Ishikawa (cell line): ENCODE measurements at regions not wholly inside any gene's neighbourhood (a gene's known extent, or its start where the extent isn't known, plus 50 kb on each side); places are given as distances from the start of the nearest gene placed in this dataset.

Experiments
- CEBPB ChIP-seq: IDR thresholded peaks from 2 replicates; pipeline ENCODE4 v1.6.1; 2012
- CREB1 ChIP-seq: IDR thresholded peaks from 2 replicates; pipeline ENCODE4 v1.6.1; 2012; ENCODE audit warnings: low read depth
- EGR1 ChIP-seq: IDR thresholded peaks from 2 replicates; pipeline ENCODE4 v1.6.1; 2012
- EP300 ChIP-seq: IDR thresholded peaks from 2 replicates; pipeline ENCODE4 v1.6.1; 2012; ENCODE audit warnings: borderline replicate concordance
- FOXM1 ChIP-seq: IDR thresholded peaks from 2 replicates; pipeline ENCODE4 v1.6.1; 2012; ENCODE audit warnings: low read depth, borderline replicate concordance
- NFIC ChIP-seq: IDR thresholded peaks from 2 replicates; pipeline ENCODE4 v1.6.1; 2012
- RAD21 ChIP-seq: IDR thresholded peaks from 2 replicates; pipeline ENCODE4 v1.6.1; 2012; ENCODE audit warnings: low read depth
- TAF1 ChIP-seq: IDR thresholded peaks from 2 replicates; pipeline ENCODE4 v1.6.1; 2012; ENCODE audit warnings: low read depth, mild to moderate bottlenecking
- TCF12 ChIP-seq: IDR thresholded peaks from 2 replicates; pipeline ENCODE4 v1.6.1; 2012; ENCODE audit warnings: low read depth
- TEAD4 ChIP-seq: IDR thresholded peaks from 2 replicates; pipeline ENCODE4 v1.6.1; 2012
- YY1 ChIP-seq: IDR thresholded peaks from 2 replicates; pipeline ENCODE4 v1.6.1; 2012; ENCODE audit warnings: low read depth
- ZBTB7A ChIP-seq: IDR thresholded peaks from 2 replicates; pipeline ENCODE4 v1.6.1; 2012; ENCODE audit warnings: low read depth
- TF ChIP-seq, protein P1 (sequence below): IDR thresholded peaks from 2 replicates; pipeline ENCODE4 v1.6.1; 2012; ENCODE audit warnings: low read depth, mild to moderate bottlenecking
- TF ChIP-seq, protein P2 (sequence below): IDR thresholded peaks from 2 replicates; pipeline ENCODE4 v1.6.1; 2012
- TF ChIP-seq, protein P3 (sequence below): IDR thresholded peaks from 2 replicates; pipeline ENCODE4 v1.6.1; 2012

- TF ChIP-seq FOXM1 (no peak), ZBTB7A (no peak), CREB1 (no peak), TEAD4 (no peak), YY1 (no peak), TCF12 (no peak), EGR1 (no peak)
- TF ChIP-seq, protein P1, sequence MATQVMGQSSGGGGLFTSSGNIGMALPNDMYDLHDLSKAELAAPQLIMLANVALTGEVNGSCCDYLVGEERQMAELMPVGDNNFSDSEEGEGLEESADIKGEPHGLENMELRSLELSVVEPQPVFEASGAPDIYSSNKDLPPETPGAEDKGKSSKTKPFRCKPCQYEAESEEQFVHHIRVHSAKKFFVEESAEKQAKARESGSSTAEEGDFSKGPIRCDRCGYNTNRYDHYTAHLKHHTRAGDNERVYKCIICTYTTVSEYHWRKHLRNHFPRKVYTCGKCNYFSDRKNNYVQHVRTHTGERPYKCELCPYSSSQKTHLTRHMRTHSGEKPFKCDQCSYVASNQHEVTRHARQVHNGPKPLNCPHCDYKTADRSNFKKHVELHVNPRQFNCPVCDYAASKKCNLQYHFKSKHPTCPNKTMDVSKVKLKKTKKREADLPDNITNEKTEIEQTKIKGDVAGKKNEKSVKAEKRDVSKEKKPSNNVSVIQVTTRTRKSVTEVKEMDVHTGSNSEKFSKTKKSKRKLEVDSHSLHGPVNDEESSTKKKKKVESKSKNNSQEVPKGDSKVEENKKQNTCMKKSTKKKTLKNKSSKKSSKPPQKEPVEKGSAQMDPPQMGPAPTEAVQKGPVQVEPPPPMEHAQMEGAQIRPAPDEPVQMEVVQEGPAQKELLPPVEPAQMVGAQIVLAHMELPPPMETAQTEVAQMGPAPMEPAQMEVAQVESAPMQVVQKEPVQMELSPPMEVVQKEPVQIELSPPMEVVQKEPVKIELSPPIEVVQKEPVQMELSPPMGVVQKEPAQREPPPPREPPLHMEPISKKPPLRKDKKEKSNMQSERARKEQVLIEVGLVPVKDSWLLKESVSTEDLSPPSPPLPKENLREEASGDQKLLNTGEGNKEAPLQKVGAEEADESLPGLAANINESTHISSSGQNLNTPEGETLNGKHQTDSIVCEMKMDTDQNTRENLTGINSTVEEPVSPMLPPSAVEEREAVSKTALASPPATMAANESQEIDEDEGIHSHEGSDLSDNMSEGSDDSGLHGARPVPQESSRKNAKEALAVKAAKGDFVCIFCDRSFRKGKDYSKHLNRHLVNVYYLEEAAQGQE: no peak
- TF ChIP-seq, protein P2, sequence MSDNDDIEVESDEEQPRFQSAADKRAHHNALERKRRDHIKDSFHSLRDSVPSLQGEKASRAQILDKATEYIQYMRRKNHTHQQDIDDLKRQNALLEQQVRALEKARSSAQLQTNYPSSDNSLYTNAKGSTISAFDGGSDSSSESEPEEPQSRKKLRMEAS: no peak
These were observed 446.8 kb upstream of the JARID2 start for GRCh38 chr6:14798996-14799588.

DNA sequence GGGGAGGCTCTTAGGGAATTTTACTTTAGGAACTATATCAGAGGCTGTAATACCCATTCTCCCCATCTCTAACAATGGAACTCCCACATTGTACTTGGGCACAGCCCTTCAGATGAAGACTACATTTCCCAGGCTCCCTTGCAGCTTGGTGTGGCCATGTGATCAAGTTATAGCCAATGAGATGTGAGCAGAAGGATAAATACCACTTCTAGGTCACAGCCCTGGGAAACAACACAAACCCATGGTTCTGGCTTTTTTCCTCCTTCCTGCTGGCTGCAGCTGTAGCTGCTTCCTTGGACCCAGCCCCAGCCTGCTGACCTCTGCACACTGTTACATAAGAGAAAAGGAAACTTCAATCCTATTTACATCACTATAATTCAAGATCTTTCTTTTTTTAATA is 445.9 kb upstream of the JARID2 start:
- TF ChIP-seq, protein P3, sequence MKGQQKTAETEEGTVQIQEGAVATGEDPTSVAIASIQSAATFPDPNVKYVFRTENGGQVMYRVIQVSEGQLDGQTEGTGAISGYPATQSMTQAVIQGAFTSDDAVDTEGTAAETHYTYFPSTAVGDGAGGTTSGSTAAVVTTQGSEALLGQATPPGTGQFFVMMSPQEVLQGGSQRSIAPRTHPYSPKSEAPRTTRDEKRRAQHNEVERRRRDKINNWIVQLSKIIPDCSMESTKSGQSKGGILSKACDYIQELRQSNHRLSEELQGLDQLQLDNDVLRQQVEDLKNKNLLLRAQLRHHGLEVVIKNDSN: peak; percentile 92
- TF ChIP-seq RAD21 (no peak), FOXM1 (no peak)

DNA sequence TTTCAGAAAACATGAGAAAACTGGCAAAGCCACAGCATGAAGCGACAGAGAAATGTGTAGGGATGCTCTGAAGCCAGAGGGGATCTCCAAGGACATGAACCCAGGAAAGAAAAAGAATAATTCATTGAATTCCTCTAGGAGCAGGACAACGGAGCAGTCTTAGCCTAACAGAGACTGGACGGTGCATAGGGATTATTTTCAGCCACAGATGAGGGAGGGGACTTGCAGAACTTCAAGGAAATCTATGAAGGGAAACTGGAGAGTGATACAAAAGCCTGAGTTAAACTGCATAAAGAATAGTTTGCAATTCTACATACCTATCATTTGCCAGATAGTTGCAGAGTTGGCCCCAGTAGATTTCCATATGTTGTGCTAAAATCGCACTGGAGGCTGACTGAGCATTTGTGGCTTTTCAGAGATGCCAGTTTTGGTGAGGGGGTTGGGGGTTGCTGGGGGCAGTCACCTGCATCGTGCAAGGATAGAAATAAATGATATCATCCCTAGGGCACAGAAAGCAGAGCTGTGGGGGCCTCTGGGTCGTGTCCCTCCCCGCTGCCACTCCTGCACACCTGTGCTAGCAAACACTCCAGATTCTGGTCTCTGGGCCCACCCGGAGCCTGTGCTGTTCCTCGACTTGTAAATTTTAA is 443.2 kb upstream of the JARID2 start:
- TF ChIP-seq EP300: no peak
- TF ChIP-seq CEBPB: no peak
- TF ChIP-seq, protein P1: no peak
- no peak for TF ChIP-seq RAD21
- no peak for TF ChIP-seq CREB1
- no peak for TF ChIP-seq TAF1
- TF ChIP-seq, protein P3: no peak
- no peak for TF ChIP-seq FOXM1
- TF ChIP-seq, protein P2: no peak
- no peak for TF ChIP-seq YY1
- no peak for TF ChIP-seq TEAD4
- no peak for TF ChIP-seq EGR1
- no peak for TF ChIP-seq ZBTB7A
- no peak for TF ChIP-seq TCF12
- no peak for TF ChIP-seq NFIC

- TF ChIP-seq YY1: no peak
These were observed 441.7 kb upstream of the JARID2 start for GRCh38 chr6:14804001-14804784.

GRCh38 chr6:14804785-14805210 is 441.1 kb upstream of the JARID2 start:
- TF ChIP-seq TCF12 (no peak), CEBPB (no peak), NFIC (no peak), CREB1 (no peak), RAD21 (no peak), ZBTB7A (no peak), YY1 (no peak), EP300 (no peak), TEAD4 (no peak), TAF1 (no peak)
- TF ChIP-seq, protein P3: no peak
